Smooth muscle cell (in vitro differentiated cells): ENCODE measurements at regions not wholly inside any gene's neighbourhood (a gene's known extent, or its start where the extent isn't known, plus 50 kb on each side); places are given as distances from the start of the nearest gene placed in this dataset.

Experiments
- DNase-seq: peaks from one replicate; lab custom pipeline; 2025; ENCODE audit not compliant: unreplicated experiment; lab: John Stamatoyannopoulos, UW
- H2AFZ ChIP-seq: fragments of 200-600 bp; sonication (generic); 2 replicates; pipeline ENCODE4 v1.6.0; 2016; ENCODE audit warnings: antibody characterized with exemption, low read depth, mild to moderate bottlenecking
- H3F3A ChIP-seq: fragments of 200-600 bp; sonication (generic); 2 replicates; pipeline ENCODE4 v1.6.0; 2017; ENCODE audit warnings: antibody characterized with exemption, low read depth
- H3K27ac ChIP-seq: fragments of 200-600 bp; sonication (generic); 2 replicates; pipeline ENCODE4 v1.5.1; 2016; ENCODE audit warnings: low read depth, mild to moderate bottlenecking
- H3K27me3 ChIP-seq: fragments of 200-600 bp; sonication (generic); 2 replicates; pipeline ENCODE4 v1.6.1; 2016; ENCODE audit warnings: low read depth, mild to moderate bottlenecking
- H3K36me3 ChIP-seq: fragments of 200-600 bp; sonication (generic); 2 replicates; pipeline ENCODE4 v1.5.1; 2016; ENCODE audit warnings: low read depth
- H3K4me1 ChIP-seq: fragments of 200-600 bp; sonication (generic); 2 replicates; pipeline ENCODE4 v1.5.1; 2016; ENCODE audit warnings: low read depth
- H3K4me2 ChIP-seq: fragments of 200-600 bp; sonication (generic); 2 replicates; pipeline ENCODE4 v1.6.0; 2016; ENCODE audit warnings: mild to moderate bottlenecking
- H3K4me3 ChIP-seq: fragments of 200-600 bp; sonication (generic); 2 replicates; pipeline ENCODE4 v1.5.1; 2016; ENCODE audit warnings: mild to moderate bottlenecking
- H3K79me2 ChIP-seq: fragments of 200-600 bp; sonication (generic); 2 replicates; pipeline ENCODE4 v1.6.0; 2016; ENCODE audit warnings: low read depth, mild to moderate bottlenecking
- H3K9ac ChIP-seq: fragments of 200-600 bp; sonication (generic); 2 replicates; pipeline ENCODE4 v1.6.0; 2016; ENCODE audit warnings: low read depth
- H3K9me3 ChIP-seq: fragments of 200-600 bp; sonication (generic); replicated peaks from 2 replicates; pipeline ENCODE4 v1.5.1; 2016; ENCODE audit warnings: low read depth
- H4K20me1 ChIP-seq: fragments of 200-600 bp; sonication (generic); 2 replicates; pipeline ENCODE4 v1.6.0; 2016; ENCODE audit warnings: low read depth
- CTCF ChIP-seq: fragments of 200-600 bp; sonication (generic); IDR thresholded peaks from 2 replicates; pipeline ENCODE4 v1.5.1; 2017; ENCODE audit warnings: borderline replicate concordance, mild to moderate bottlenecking, antibody characterized with exemption; ENCODE audit not compliant: insufficient read depth, poor library complexity, severe bottlenecking
- WGBS: methylation state at CpG from one replicate; pipeline ENCODE4 v1.1.7; 2016; ENCODE audit warnings: low lambda C conversion rate; 5-methylcytosine and 5-hydroxymethylcytosine counted together

GRCh38 chr13:72168126-72168855 lies 301.3 kb upstream of the DACH1 start:
- Histone ChIP-seq H3F3A (no peaks in the 10 kb centered on the region), H3K27ac (no peak overlapping the region), H3K27me3 (no peaks in the 10 kb centered on the region), H3K79me2 (no peaks in the 10 kb centered on the region), H4K20me1 (no peaks in the 10 kb centered on the region), H3K4me1 (peaks cover 3% of the 10 kb centered on the region), H2AFZ (no peak overlapping the region), H3K4me3 (no peak overlapping the region), H3K36me3 (no peaks in the 10 kb centered on the region), H3K9me3 (no peaks in the 10 kb centered on the region), H3K9ac (no peak overlapping the region), H3K4me2 (no peak overlapping the region)
- DNase-seq, result no peak
- 91% methylated on average over 8 of the region's 8 CpGs for WGBS
- no peak for TF ChIP-seq CTCF

- DNase-seq, result no peak
- H3K9me3 ChIP-seq, result no peaks in the 10 kb centered on the region
- no peak overlapping the region for H3K9ac ChIP-seq
- H3K4me3 ChIP-seq, result no peak overlapping the region
- no peaks in the 10 kb centered on the region for H3K79me2 ChIP-seq
- no peaks in the 10 kb centered on the region for H3K27me3 ChIP-seq
- H3K4me1 ChIP-seq, result peaks cover 3% of the 10 kb centered on the region
- no peak overlapping the region for H2AFZ ChIP-seq
- H4K20me1 ChIP-seq, result no peaks in the 10 kb centered on the region
- no peak overlapping the region for H3K4me2 ChIP-seq
- no peaks in the 10 kb centered on the region for H3F3A ChIP-seq
- no peak for TF ChIP-seq CTCF
- no peaks in the 10 kb centered on the region for H3K36me3 ChIP-seq
- WGBS, result 65% methylated on average over 2 of the region's 2 CpGs
- H3K27ac ChIP-seq, result no peak overlapping the region
Observed at GRCh38 chr13:72166102-72166650, 299.2 kb upstream of the DACH1 start.

GRCh38 chr13:72165276-72165675 lies 298.3 kb upstream of the DACH1 start:
- H3K4me3 ChIP-seq, result no peak overlapping the region
- H3K4me2 ChIP-seq, result no peak overlapping the region
- no peaks in the 10 kb centered on the region for H3K79me2 ChIP-seq
- no peaks in the 10 kb centered on the region for H3K27me3 ChIP-seq
- no peak overlapping the region for H3K27ac ChIP-seq
- no peaks in the 10 kb centered on the region for H3K9me3 ChIP-seq
- no peak overlapping the region for H3K9ac ChIP-seq
- H3K4me1 ChIP-seq, result peaks cover 3% of the 10 kb centered on the region
- no peaks in the 10 kb centered on the region for H4K20me1 ChIP-seq
- no peaks in the 10 kb centered on the region for H3F3A ChIP-seq
- no peak for TF ChIP-seq CTCF
- DNase-seq, result no peak
- H2AFZ ChIP-seq, result no peak overlapping the region
- H3K36me3 ChIP-seq, result no peaks in the 10 kb centered on the region
- 96% methylated on average over 1 of the region's 1 CpG for WGBS

GRCh38 chr13:72164811-72165210 lies 297.8 kb upstream of the DACH1 start:
- H3F3A ChIP-seq, result no peaks in the 10 kb centered on the region
- no peaks in the 10 kb centered on the region for H3K9me3 ChIP-seq
- H3K27me3 ChIP-seq, result no peaks in the 10 kb centered on the region
- H3K4me2 ChIP-seq, result no peak overlapping the region
- no peaks in the 10 kb centered on the region for H3K79me2 ChIP-seq
- no peak overlapping the region for H2AFZ ChIP-seq
- H4K20me1 ChIP-seq, result no peaks in the 10 kb centered on the region
- 76% methylated on average over 1 of the region's 1 CpG for WGBS
- H3K4me3 ChIP-seq, result no peak overlapping the region
- DNase-seq, result no peak
- peaks cover 3% of the 10 kb centered on the region for H3K4me1 ChIP-seq
- no peak overlapping the region for H3K9ac ChIP-seq
- no peak for TF ChIP-seq CTCF
- H3K27ac ChIP-seq, result no peak overlapping the region
- H3K36me3 ChIP-seq, result no peaks in the 10 kb centered on the region
